Hippocampal formation (tissue), 2 donors: ENCODE measurements at regions not wholly inside any gene's neighbourhood (a gene's known extent, or its start where the extent isn't known, plus 50 kb on each side); places are given as distances from the start of the nearest gene placed in this dataset.
"Not testable (repeated sequence)": the region's sequence is repeated elsewhere in the genome, so short reads cannot be mapped to it uniquely, and the experiment has no call there.

Experiments used
- DNase-seq, 2 donors: peaks; one replicate each; lab custom pipeline; 2025; lab: John Stamatoyannopoulos, UW

- DNase-seq = no peak
These were observed 69.2 kb downstream of the LYZL2 start for GRCh38 chr10:30560326-30560725.

GRCh38 chr10:30559180-30559579 lies 70.4 kb downstream of the LYZL2 start:
- DNase-seq = no peak

DNA sequence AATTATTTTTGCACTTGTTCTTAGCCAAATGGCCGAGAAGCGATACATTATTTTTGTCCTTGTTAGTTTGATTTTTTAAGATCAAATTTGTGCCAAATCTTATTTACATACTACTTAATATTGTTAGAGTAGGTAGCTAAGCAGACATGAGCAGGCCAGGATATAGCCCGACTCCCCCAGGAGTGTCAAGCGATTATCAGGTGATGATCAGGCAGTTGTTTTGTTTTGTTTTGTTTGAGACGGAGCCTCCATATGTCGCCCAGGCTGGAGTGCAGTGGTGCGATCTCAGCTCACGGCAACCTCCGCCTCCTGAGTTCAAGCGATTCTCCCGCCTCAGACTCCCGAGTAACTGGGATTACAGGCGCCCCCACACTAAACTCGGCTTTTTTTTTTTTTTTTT lies 71.1 kb downstream of the LYZL2 start:
- DNase-seq = no peak

GRCh38 chr10:30557884-30558283 lies 71.7 kb downstream of the LYZL2 start:
- no peak for DNase-seq

DNA sequence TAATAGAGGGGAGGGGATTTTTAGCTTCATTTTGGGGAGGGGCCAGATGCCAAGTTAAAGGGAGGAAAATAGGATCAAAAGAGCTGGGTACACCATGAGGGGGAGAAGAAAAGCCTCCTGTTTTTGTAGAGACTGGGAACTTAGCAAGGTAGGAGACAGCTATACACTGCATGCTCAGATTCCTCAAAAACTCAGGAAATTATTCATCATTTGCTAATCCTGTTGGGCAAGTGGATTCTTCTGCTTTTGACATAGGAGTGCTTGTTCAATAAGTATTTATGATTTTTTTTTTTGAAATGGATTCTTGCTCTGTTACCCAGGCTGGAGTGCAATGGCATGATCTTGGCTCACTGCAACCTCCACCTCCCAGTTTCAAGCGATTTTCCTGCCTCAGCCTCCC lies 73.4 kb downstream of the LYZL2 start:
- no peak for DNase-seq

GRCh38 chr10:30555465-30555864 lies 74.1 kb downstream of the LYZL2 start:
- no peak for DNase-seq

DNA sequence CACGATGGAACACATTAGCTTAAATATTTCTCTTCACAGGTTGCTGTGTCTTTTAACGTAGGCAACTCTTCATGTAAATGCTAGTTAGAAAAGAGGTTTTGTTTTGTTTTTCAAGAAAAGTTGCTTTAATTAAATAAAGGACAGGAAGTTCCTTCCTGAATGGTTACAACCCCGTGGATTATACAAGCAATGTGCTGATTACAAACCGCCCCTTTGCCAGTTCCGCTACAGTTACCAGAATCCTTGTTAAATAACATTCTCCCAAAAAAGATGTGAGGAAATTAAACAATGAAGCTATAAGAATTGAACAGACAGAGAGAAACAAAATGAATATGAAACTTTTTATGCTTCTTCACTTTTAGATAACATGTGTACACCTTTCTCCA lies 75.1 kb downstream of the LYZL2 start:
- DNase-seq = no peak

- no peak for DNase-seq
These were observed 75.7 kb downstream of the LYZL2 start for GRCh38 chr10:30553626-30554439.

DNA sequence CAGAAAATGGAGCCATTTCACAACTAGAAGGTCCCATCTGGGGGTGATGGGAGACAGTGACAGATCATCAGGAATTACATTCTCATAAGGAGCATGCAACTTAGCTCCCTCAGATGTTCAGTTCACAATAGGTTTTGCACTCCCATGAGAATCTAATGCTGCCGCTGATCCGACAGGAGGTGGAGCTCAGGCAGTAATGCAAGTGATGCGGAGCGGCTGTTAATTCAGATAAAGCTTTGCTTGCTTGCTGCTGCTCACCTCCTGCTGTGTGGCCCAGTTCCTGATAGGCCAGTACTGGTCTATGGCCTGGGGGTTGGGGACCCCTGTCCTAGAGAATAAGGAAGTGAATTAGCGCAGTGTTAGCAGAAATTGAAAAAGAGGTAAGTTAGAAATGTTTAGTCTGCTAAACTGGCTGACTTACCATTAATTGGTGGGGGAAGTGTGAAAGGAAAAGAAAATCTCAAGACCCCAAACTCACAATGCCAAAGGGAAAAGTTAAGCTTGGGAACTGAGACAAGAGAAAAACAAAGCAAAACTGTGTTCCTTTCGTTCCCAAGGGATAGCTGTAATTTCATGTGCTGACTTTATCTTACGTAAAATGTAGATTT lies 76.4 kb downstream of the LYZL2 start:
- DNase-seq = no peak

GRCh38 chr10:30550967-30551815 lies 78.4 kb downstream of the LYZL2 start:
- no peak for DNase-seq

DNA sequence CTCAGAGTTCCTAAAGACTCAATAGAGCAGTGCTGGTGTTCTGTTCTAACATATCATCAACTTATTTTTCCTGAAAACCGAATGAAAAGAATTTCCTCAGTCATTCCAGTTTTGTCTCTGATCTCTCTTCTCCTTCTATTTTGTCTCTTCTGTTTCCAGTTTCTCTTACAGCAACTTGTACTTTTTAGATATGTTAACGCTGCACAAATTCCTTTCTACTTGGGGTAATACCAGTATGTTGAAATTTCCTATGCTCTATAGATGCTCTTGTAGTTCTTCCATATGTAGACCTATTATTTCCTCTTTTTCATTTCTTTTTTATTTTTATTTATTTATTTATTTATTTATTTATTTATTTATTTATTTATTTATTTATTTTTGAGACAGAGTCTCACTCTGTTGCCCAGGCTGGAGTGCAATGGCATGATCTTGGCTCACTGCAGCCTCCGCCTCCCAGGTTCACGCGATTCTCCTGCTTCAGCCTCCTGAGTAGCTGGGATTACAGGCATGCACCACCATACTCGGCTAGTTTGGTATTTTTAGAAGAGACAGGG lies 80.3 kb downstream of the LYZL2 start:
- not testable (repeated sequence) for DNase-seq

GRCh38 chr10:30546511-30546910 lies 83.0 kb downstream of the LYZL2 start:
- no peak for DNase-seq

GRCh38 chr10:30542895-30543288 lies 86.7 kb downstream of the LYZL2 start:
- no peak for DNase-seq

DNA sequence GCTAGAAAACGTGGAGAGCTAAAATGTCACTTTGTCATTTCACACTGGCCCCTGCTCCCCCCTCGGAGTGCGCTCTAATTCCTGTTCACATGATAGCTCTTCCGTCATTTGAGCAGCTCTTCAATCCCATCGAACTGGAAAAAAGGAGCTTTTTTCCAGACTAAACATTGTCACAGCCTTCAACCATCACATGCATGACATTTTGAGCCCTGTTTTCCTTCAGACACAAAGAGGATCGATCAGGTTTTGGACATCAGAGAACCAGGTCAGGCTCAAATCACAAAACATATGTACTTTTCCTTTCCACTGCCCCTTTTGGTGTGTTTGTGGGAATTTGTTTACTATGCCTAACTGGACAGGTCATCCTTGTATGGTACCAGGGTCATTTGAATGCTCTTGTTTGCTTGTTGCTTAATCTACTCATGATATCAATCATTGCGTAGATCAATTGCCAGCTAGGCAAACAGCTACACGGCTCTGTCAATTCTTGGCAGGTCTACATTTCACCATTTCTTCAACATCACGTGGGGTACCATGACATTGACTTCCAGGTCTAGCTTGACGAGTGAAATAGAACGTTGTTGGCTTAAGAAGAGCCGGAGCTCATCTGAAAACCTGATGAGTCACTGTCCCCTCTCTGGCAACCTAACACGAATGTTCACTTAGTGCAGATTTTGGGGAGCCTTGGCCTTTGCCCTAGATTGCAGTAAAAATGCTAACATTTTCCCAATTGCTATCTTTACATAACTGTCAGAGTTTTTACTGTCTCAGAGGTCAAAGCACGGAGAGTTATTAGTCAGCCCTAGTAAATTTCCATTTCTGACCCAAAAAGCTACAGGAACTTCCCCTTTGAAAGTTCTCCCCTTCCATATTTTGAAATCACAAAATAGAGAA lies 87.3 kb downstream of the LYZL2 start:
- no peak for DNase-seq

GRCh38 chr10:30540276-30540675 lies 89.3 kb downstream of the LYZL2 start:
- no peak for DNase-seq

- DNase-seq = no peak
These were observed 91.5 kb downstream of the LYZL2 start for GRCh38 chr10:30538086-30538485.

DNA sequence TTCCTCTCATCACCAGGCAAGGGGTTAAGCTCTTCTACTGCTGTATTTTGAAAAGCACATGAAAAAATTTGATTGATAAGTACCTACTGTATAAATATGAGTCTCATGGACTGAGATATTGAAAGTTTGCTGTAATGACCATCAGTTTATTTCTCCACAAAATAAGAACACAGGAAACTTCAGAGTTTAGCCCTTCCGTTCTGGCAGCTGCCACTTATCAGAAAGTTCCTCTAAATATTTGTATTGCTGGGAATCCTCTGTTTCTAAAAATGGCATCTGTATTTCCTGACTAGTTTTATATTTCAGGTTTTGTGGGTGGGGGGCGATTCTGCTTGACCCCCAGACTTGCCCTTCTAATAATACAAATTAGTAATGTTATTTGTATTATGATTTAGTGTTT lies 92.0 kb downstream of the LYZL2 start:
- DNase-seq = no peak

DNA sequence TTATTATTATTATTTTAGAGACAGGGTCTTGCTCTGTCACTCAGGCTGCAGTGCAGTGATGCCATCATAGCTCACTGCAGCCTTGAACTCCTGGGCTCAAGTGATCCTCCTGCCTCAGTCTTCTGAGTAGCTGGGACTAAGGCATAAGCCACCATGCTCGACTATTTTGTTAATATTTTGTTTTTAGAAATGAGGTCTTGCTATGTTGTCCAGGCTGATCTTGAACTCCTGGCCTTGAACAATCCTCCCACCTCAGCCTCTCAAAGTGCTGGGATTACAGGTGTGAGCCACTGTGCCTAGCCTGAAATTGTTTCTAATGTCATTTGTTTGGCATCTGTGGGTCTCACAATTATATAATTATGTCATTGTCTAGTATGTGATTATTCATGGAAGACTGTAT lies 92.4 kb downstream of the LYZL2 start:
- DNase-seq = not testable (repeated sequence)

GRCh38 chr10:30536578-30536977 lies 93.0 kb downstream of the LYZL2 start:
- no peak for DNase-seq

DNA sequence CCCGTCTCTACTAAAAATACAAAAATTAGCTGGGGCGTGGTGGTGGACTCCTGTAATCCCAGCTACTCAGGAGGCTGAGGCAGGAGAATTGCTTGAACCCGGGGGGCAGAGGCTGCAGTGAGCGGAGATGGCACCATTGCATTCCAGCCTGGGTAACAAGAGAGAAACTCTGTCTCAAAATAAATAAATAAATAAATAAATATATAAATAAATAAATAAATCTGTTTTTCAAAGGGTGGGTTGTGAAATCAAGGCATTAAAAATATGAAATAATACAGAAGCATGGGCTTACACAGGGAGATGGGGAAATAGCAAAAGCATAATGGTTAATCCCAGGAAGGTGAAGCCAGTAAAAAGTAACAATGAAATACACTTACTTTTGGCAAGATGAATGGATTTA lies 93.9 kb downstream of the LYZL2 start:
- DNase-seq = no peak

GRCh38 chr10:30534465-30535144 lies 94.9 kb downstream of the LYZL2 start:
- DNase-seq = peak; percentile 24 to 37
